ENCODE measurements at regions not wholly inside any gene's neighbourhood (a gene's known extent, or its start where the extent isn't known, plus 50 kb on each side); places are given as distances from the start of the nearest gene placed in this dataset.
"Not testable (repeated sequence)": the region's sequence is repeated elsewhere in the genome, so short reads cannot be mapped to it uniquely, and the experiment has no call there.

DNA sequence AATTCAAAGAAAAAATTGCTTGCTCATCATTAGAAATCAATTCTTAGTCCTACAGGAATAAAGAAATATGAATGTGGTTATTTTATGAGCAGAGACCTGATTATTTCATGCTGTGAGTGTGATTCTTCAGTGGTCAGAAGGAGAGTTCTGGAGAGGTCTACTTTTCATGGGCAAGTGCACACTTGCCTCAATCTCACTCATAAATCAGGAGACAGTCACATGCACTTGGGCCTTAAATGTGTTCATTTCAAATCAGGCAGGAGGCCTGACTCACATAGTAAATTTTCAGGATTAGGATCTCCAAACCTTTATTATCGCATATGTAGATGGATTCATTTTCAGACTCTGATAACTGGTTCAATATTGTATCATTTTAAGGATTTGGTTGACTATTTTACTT is 323.2 kb upstream of the CCNH start:
- DNase-seq, result no peak

DNA sequence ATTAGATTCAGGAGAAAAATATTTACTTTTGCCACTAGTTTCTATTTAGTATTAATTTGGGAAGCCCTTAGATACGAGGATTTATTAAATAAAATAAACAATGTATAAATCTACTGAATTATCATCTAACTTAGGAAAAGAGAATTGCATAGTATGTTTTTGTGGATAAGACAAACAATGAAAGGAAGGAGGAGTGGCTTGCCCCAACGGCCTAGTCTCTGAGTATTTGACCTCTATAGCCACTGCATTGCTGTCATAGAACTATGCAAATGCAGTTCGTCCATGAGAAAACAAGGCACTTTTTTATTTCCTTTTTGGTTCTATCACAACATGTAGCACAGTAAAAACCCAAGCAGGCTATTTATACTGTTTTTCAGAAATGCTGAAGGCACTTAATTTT is 321.2 kb upstream of the CCNH start:
- no peak for DNase-seq

DNA sequence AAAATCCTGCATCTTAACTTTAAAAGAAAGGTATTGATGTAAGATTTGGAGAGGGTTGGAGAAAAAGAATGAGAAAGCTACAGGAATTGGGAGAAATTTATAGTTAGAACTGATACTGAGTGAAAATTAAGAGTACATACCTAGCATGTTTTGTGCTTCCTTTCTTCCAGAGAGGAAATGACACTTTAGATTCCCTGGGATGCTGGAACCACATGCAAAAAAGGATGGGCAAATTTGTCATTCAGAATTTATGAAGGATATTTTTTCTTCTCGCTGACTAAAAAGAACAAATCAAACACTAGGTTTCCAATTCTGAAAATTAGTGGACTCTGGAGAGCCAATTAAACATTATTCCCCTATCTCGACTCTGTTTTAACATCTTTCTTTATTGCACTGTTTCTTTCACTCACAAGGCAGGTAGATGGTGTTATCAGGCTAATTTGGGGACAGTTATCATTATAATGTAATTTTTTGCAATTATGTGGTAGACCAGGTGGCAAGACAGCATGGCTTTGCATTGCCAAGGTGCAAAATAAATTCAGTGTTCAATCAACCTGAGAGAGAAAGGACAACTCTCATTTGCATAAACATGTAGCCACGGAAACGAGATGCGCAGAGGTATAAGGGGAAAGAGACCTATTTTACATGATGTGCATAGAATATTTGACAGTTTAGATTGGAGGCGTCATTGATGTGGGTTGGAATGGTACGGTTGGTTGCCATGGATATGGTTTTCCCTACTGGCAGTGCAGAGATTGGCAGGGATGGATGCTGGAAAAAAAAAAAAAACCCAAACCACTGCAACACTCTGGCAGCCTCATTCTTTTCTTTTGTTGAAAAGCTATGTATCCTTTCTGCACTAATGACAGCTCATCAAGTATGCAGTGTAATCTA is 320.4 kb upstream of the CCNH start:
- no peak for DNase-seq

DNA sequence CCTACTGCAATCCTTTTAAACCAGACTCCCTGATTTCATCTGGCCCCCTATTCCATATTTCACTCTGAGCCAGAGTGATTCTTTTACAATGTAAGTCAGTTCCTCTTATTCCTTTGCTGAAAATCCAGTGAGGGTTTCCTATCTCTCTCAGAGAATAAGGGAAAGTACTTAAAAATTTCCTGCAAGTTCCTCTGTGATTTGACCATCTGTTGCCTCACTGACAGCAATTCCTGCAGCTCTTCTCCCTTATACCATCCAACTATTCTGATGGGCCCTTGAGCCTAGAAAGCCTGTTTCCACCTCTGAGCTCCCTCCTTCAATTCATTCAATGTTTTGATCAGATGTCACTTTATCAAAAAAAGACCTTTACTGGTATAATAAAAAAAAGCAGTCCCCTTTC is 317.1 kb upstream of the CCNH start:
- DNase-seq, result no peak

DNA sequence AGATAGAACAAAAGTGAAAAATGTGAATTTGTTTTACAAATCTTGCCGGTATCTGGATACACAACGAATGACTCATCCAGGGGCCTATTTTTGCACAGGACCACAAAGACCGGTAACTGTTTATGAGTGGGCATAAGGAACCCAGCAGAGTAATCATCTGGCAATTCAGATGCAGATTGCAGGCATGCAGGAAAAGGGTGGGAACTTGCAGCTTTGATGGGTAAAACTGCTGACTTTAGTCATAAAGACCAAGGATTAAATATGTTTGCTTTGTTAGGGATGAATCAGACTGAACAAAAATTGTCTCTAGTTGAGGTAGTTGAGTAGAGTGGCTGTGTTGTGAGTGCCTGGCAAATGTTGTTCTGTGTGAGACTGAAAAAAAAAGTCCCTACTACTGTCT is 309.6 kb upstream of the CCNH start:
- no peak for DNase-seq

DNA sequence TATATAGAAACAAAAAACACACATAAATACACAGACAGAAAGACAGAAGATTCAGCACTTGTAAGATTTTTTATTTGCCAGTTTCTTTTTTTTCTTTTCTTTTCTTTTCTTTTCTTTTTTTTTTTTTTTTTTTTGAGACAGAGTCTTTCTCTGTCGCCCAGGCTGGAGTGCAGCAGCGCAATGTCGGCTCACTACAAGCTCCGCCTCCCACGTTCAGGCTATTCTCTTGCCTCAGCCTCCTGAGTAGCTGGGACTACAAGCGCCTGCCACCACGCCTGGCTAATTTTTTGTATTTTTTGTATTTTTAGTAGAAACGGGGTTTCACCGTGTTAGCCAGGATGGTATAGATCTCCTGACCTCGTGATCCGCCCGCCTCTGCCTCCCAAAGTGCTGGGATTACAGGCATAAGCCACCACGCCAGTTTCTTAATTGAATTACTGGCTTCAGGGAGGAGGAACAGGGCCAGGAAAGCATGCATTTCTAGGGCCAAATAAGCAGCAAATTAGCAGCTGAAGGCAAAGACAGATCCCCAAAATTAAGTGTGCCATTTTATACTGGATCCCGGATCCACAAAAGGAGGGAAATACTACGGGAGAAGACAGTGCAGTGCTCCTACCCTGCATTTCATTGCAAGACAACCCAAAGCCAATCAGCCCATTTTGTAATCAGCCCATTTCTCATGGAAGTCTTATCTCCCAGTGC is 305.6 kb upstream of the CCNH start:
- DNase-seq, result not testable (repeated sequence)

DNA sequence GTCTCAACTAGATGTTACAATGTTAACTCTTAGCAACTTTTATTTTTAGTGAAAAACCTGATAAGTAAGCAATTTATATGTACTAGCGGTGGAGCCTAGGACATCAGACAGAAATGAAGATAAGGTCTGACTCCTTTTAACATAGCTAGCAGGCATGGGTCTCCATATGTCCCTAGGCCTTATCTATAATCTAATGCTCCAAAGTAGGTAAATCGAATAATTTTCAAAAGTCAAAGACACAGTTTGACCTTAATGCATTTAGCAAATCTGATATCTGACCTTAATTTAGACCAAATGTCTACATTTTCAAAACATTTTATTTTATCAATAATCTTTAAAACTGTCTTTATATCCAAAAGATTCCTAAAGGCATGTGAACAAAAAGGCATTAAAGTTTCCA is 305.0 kb upstream of the CCNH start:
- DNase-seq, result no peak

- DNase-seq, result no peak
These were observed 293.1 kb upstream of the CCNH start for GRCh38 chr5:87705876-87706275.

DNA sequence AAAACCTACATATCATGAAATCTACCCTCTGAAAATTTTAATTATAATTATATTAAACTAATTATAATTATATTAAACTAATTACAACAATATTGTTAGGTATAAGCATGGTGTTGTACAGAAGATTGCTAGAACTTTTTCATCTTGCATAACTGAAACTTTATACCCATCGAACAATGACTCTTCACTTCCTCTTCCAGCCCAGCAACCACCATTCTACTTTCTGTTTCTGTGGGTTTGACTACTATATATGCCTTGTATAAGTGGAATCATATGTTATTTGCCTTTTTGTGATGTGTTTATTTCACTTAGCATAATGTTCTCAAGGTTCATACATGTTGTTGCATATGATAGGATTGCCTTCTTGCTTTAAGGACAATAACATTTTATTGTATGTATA is 274.2 kb upstream of the CCNH start:
- DNase-seq, result no peak

- DNase-seq, result no peak
These were observed 273.3 kb upstream of the CCNH start for GRCh38 chr5:87686018-87686417.

DNA sequence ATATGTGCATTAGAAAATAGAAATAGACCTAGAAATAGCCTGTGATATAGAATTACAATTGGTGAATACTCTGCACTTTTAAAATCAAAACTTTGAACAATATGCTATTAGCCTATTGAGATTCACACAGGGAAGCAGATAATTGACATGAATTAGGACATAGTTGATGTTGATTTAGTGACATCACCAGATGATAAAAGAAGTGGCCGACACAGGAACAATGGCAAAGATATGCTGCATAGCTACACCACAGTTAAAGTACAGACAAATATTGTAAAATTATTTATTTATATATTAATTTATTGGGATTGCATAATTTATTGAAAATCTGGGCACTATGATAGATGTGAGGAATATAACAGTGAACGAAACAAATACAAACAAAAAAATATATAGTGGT is 261.5 kb upstream of the CCNH start:
- DNase-seq, result no peak

DNA sequence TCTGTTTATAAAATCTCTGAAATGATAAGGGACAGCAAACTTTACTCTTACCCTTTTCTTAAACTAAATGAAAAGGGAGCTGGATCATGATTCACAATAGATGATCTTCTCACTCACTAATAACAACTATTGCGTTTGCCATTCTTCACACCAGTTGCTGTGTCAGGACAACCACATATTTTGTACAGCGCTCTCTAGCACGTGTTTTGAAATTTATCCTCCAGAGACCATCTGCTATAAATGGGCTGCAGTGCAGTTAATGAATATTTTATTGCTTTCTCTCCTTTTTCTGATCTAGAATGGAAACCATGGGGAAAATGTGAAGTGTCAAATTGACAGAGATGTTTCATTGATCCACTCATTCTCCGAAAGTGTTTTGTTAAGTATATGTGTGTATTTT is 258.4 kb upstream of the CCNH start:
- no peak for DNase-seq

DNA sequence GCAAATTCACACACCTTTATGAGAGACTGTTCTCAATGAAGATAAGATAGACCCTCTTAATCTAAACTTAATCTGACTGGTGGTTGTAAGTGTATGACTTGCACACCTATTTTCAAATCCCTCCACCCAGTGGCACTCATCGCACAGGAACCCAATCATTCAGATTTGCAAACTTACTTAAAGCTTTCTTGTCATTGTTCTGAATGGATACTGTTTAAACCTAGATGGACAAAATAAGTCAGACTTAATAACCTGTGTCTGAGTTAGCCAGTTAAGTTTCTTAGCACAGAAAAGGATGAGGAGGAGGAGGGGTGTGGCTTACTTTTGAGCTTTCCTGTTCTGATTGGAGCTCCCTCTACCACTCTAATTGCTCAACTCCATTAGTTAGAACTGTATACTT is 252.4 kb upstream of the CCNH start:
- DNase-seq, result no peak

DNA sequence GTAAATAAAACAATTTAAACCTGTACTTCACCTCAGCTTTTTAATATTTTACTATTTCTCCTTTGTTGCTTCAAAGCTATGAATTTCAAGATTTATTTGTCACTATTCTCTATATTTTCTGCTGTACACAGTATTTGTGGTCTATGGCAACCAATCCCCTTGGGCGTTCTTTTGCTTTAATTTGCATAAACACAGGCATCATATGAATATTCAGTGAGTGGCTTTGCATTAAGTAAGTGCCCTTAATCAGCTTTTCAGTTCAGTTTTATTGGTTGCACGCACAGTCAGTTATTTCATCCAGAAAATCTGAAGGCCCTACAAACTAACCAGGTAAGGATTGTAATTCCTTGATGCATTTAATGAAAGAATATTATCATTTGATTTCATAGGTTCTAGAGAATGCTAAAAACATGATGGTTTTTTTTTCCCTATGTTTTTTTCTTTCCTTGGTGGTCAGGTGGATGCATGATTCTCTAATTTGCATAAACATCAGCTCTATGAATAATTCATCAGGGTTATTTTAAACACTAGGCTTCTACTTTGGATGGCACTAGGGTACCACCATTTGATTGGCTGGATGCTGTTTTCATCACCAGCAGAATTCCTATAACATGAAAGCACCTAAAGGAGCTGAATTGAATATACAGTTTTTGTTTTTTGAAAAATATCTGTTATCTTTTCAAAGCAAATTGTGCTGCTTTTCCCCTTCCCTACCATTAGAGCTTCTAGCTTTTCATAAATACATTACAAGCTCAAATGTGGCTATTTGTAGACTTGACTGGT is 249.2 kb upstream of the CCNH start:
- DNase-seq, result no peak

DNA sequence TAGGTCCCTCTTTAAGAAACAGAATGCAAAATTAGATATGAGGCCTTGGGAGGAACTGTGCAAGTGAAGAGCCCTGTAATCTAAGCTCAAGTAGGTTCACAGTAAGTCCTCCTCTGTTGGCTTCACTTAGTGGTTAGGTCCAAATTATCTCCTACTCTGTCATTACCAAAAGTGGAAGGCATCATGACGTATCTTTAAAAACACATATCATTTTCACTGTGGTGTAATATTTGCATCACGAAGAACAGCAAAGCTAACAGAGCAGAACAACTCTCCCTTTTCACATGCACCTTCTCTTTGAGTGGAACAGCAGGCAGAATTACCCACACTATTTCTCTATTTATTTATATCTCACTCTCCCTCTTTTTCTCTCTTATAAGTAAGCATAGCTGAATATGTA is 240.5 kb upstream of the CCNH start:
- DNase-seq, result no peak

DNA sequence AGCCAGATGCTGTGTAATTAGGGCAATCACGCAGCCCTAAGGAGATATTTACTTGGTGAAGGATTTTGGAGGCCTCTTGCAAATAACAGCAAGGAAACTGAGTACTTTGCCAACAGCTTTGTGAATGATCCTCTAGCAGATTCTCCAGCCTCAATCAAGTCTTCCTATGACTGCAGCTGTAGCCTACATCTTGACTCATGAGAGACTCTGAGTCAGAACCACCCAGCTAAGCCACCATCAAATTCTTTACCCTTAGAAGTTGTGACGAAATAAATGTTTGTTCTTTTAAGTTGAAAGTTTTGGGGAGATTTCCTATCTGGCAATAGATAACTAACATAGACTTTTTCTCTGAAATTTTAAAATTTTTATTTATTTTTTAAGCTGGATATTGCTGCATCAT is 237.6 kb upstream of the CCNH start:
- no peak for DNase-seq

- no peak for DNase-seq
These were observed 236.7 kb upstream of the CCNH start for GRCh38 chr5:87649455-87649854.

- DNase-seq, result no peak
These were observed 232.5 kb upstream of the CCNH start for GRCh38 chr5:87645224-87645623.

DNA sequence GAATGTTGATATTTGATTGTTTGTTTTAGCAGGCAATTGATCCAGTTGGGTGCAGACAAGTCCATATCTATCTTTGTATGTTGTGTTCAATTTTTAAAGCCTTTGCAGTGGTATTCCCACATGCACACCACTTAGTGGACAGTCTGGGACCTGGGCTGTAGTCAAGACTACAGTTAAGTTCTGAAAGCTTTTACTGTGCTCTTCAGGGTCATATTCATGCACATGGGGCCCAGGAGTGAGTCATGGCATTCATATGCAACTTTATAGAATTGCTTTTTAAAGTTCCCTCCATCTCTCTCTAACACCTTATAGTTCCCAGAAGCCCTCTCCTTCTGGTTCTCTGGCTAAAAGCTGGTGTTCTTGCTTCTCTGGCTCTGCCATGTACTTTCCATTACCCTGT is 228.2 kb upstream of the CCNH start:
- no peak for DNase-seq

DNA sequence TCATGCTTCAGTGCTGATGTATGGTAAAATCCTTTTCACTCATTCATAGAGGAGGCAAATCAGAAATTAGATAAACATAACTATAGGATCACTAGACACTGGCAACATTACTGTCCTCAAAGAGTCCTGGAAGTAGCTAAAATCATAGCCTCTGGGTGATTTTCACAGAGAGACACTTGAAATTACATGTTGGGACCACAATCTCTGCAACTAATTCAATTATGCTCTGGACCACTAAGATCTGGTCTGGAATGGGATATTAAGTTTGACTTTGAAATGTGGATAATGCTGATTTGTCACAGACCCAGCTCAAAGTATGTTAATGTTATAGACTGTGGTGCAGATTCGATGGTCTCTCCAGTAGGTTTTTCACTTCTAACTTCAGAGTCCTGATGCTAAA is 214.6 kb upstream of the CCNH start:
- DNase-seq, result no peak

DNA sequence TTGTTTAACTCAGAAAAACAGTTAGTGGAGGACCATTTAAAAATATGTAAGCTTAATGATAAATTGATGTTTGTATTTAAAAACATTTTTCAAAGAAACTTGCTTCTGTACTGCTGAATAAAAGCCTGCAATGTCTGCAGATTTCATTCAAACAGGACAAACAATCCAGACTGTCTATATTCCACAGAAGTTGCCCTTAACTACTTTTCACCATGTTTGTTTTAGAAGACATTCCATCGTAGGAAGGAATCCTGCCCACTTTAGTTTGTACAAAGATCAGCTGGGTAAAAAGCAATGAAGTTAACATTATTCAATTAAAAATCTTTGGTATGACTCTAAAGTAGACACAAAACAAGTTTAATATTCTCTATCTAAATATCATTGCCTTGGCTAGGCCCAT is 195.7 kb upstream of the CCNH start:
- no peak for DNase-seq

GRCh38 chr5:87605663-87606062 is 192.9 kb upstream of the CCNH start:
- no peak for DNase-seq

DNA sequence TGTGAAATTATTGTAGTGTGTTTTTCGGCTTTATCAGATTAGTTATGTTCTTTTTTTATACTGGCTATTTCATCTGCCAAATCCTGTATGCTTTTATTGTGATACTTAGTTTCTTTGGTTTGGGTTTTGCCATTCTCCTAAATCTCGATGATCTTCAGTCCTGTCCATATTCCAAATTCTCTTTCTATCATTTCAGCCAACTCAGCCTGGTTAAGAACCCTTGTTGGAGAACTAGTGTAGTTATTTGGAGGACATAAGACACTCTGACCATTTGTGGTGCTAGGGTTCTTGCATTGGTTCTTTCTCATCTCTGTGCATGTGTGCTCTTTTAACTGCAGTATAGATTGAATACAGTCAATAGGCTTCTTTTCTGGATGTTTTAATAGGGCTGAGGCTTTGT is 187.0 kb upstream of the CCNH start:
- DNase-seq, result no peak

DNA sequence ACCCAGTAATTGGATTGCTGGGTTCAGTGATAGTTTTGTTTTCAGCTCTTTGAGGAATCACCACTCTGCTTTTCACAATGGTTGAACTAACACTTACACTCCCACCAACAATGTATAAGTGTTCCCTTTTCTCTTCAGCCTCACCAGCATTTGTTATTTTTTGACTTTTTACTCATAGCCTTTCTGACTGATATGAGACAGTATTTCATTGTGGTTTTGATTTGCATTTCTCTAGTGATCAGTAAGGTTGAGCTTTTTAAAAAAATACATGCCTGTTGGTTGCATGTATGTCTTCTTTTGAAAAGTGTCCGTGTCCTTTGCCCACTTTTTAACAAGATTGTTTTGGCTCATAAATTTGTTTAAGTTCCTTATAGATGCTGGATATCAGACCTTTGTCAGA is 185.7 kb upstream of the CCNH start:
- DNase-seq, result no peak

Measured in activated T-cell treated with anti-CD3 and anti-CD28 coated beads, Interleukin-2, amount 50 U/mL, for 48 hours (primary cell).